GM13977 (cell line): ENCODE measurements at regions not wholly inside any gene's neighbourhood (a gene's known extent, or its start where the extent isn't known, plus 50 kb on each side); places are given as distances from the start of the nearest gene placed in this dataset.

Experiments used
- DNase-seq: peaks from one replicate; pipeline ENCODE4 v3.0.0; 2012; ENCODE audit warnings: low spot score
- CTCF ChIP-seq: IDR thresholded peaks from 2 replicates; pipeline ENCODE4 v1.5.1; 2012; ENCODE audit warnings: mild to moderate bottlenecking, control low read depth; ENCODE audit not compliant: insufficient read depth; ENCODE audit errors: extremely low read depth, missing control alignments
- in situ Hi-C: fragments of 300-500 bp; cut with MboI; formaldehyde crosslinking; loops from one replicate; pipeline ENCODE4 v1.12.0; 2022; ENCODE audit warnings: low sequenced_read_pairs, low pct_unique_long_range_greater_than_20kb, mixed read lengths, inconsistent platforms; ENCODE audit not compliant: unreplicated experiment

- TF ChIP-seq CTCF, result no peak
- in situ Hi-C loops, result no loop called here
Observed at GRCh38 chr3:55413236-55413635, 73.9 kb downstream of the WNT5A start.

DNA sequence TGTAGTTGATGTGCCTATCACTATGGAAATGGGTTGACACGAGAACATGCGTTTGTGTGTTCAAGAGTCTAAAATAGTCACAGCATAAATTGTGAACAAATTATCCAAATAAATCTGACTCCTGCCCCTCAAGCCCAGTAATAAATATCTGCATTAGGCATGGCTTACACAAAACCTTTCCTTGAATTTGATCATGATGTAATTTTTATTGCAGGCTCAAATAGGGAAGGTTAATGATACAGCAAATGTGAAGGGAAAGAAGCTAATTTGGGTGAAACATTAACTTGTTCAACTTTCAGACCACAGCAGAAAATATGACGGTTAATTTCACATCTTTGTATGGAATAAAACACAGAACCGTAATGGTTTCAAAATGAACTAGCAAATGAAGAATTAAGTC, 74.6 kb downstream of the WNT5A start:
- no peak for TF ChIP-seq CTCF
- in situ Hi-C loops, result no loop called here
- no peak for DNase-seq

More at GRCh38 chr3:55413236-55413635, 73.9 kb downstream of the WNT5A start:
- no peak for DNase-seq

- in situ Hi-C loops, result no loop called here
- no peak for TF ChIP-seq CTCF
- no peak for DNase-seq
Observed at GRCh38 chr3:55409806-55410205, 77.3 kb downstream of the WNT5A start.

DNA sequence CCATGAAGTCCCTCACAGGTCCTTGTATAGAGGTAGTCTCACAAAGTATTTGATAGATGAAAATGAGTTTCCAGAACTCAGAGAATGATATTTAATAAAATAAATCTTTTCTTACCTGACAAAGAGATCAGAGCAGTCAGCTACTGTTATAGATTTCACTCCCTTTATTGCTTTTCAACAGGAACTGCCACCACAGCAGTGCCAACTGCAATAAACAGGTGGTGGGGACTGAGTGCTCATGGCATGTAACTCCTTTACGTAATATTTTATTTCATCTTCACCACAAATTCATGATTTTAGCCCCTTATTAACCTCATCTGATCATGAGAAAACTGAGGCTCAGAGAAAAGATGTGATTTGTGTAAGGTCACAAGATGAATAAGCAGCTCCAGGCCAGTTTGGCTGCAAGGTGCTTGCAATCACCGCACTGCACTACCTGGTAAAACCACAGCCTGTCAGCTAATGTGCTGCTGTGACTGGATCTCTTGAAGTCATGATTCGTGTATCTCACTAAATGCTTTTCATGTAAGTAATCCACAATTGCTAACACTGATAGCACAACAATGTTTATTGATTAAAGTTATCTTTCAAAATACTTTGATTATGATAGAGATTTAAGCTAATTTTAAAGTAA, 78.8 kb downstream of the WNT5A start:
- no peak for DNase-seq
- no peak for TF ChIP-seq CTCF
- in situ Hi-C loops, result no loop called here

DNA sequence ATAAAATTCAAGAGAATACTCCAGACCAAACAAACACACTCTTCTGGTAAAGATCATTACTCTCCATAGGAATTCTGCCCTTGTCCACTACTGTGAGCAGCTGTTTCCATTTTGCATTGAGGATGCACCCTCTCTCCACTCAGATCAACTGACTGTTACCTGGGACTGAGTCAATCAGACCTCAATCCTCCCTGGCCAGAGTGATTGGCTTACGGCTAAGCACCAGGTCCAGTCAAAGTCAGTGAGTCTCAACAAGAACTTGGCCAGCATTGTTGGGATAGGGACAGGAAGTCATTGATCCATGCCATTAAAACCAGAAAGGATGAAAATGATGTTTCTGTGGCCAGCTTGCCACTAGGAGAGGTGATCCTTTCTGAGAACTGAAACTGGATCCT, 79.7 kb downstream of the WNT5A start:
- in situ Hi-C loops, result no loop called here
- TF ChIP-seq CTCF, result no peak
- DNase-seq, result no peak

DNA sequence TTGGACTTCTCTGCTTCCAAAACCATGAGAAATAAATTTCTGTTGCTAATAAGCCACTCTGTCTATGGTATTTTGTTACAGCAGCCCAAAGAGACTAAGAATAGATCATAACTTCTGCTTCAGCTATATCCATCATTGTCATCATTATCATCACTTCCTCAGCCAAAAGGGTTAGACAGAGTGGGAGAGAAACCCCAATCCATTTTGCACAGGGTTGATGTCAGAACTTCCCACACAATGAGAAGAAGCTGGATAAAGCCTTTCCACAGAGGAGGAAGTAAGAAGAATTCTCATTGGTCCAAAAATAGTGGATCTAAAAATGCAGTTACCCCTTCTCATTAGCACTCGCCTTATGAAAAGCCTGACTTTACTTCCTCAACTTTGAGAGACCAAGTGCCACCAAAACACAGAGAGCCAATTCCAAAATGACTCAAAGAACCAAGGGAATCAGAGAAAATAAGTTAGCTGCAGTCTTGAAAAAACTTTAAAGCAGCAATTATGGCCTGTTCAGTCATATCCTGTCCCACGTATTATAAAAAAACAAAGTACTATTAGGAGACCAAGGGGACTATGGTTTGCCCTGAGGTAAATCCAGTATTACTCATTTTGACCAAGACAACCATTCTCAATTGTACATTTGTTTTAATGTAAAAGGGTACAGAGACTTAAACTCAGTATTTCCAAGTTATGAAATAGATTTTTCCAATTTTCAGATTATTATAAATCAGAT, 80.2 kb downstream of the WNT5A start:
- no peak for TF ChIP-seq CTCF
- in situ Hi-C loops, result no loop called here
- DNase-seq, result no peak
